Effector memory CD8-positive, alpha-beta T cell (primary cell): ENCODE measurements at regions not wholly inside any gene's neighbourhood (a gene's known extent, or its start where the extent isn't known, plus 50 kb on each side); places are given as distances from the start of the nearest gene placed in this dataset.

Experiments used
- ATAC-seq: fragments of 150-1000 bp; cut with Tn5 transposase; replicated peaks from 2 replicates; pipeline ENCODE4 v1.10.0; 2021; ENCODE audit warnings: mild to moderate bottlenecking, moderate library complexity
- DNase-seq, 3 experiments: peaks; one replicate each; pipeline ENCODE4 v3.0.0; 2021
- H3K27ac Mint-ChIP-seq, 2 donors: one replicate each; pipeline ENCODE4 v1.8.0; 2022; ENCODE audit warnings: mild to moderate bottlenecking in 2 of 2, mixed read lengths in 2 of 2, moderate library complexity in 2 of 2
- H3K27me3 Mint-ChIP-seq, 2 donors: one replicate each; pipeline ENCODE4 v1.8.0; 2022; ENCODE audit warnings: mixed read lengths in 2 of 2
- H3K36me3 Mint-ChIP-seq: one replicate; pipeline ENCODE4 v1.8.0; 2022; ENCODE audit warnings: mild to moderate bottlenecking, moderate library complexity, mixed read lengths; ENCODE audit not compliant: insufficient read depth
- H3K4me1 Mint-ChIP-seq, 2 donors: one replicate each; pipeline ENCODE4 v1.8.0; 2022; ENCODE audit warnings: low read depth in 2 of 2, mixed read lengths in 2 of 2
- H3K4me3 Mint-ChIP-seq, 2 donors: one replicate each; pipeline ENCODE4 v1.8.0; 2022; ENCODE audit warnings: mild to moderate bottlenecking in 2 of 2, mixed read lengths in 2 of 2, moderate library complexity in 2 of 2
- H3K9me3 Mint-ChIP-seq, 2 donors: one replicate each; pipeline ENCODE4 v1.8.0; 2022; ENCODE audit warnings: mixed read lengths in 2 of 2

DNA sequence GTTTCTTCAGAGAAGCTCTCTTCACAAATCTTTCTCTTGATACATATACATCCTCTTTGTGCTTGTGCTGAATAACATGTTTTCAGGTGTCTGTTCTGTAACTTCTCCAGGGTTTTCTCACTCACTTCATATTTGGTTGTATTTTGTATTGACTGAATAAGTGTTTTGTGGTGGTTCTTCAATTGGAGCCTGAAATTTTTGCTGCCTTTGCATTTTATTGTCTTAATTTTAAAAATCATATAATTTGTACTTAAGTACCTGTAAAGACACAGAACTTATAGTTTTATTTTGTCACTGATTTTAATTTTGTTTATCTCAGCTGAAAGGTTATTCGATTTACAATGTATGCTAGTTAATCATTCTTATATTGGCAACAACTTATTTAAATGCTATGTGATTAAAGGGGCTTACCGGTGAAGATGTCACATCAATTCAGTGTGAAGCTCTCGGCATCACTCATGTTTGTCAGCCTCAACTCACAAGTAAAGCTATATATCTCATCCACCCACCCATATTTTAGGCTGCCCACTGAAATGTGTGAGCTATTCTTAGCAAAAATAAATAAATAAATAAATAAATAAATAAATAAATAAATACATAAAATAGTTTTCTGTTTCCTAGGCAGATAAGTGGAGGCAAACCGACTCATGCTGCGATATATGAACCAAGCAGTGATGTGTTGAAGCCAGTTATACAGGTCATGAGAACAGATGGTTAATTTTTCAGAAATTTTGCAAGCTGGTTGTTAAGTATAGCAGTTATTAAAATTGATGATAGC is 76.4 kb upstream of the FSTL5 start:
- Mint-ChIP-seq H3K4me1 (no peaks in the 10 kb centered on the region), H3K27me3 (no peaks in the 10 kb centered on the region), H3K4me3 (no peak overlapping the region), H3K9me3 (peaks cover 0 to under 1% of the 10 kb centered on the region in 2 donors), H3K36me3 (no peaks in the 10 kb centered on the region), H3K27ac (no peak overlapping the region)
- no peak for DNase-seq
- no peak for ATAC-seq

DNA sequence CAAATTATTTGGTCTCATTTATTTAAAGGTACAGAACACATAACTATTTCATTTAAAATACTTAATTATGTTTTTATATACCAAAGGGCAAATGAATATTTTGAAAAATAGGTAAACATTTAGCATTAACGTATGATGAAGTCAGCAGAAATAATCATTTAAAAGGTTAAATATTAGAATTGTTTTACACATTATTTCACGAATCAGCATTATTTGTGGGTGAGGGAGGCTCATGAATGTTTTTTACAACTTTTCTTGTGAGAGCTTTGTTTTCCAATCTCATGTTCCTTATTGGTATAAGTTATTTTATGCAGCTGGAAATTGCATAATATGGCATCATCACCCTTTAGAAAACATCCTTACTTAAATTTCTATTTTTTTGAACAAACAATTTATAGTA is 73.9 kb upstream of the FSTL5 start:
- Mint-ChIP-seq H3K4me1 (no peaks in the 10 kb centered on the region), H3K27me3 (no peaks in the 10 kb centered on the region), H3K4me3 (no peak overlapping the region), H3K9me3 (peaks cover 9 to 12% of the 10 kb centered on the region in 2 donors), H3K27ac (no peak overlapping the region), H3K36me3 (no peaks in the 10 kb centered on the region)
- DNase-seq (no peak), ATAC-seq (no peak)

DNA sequence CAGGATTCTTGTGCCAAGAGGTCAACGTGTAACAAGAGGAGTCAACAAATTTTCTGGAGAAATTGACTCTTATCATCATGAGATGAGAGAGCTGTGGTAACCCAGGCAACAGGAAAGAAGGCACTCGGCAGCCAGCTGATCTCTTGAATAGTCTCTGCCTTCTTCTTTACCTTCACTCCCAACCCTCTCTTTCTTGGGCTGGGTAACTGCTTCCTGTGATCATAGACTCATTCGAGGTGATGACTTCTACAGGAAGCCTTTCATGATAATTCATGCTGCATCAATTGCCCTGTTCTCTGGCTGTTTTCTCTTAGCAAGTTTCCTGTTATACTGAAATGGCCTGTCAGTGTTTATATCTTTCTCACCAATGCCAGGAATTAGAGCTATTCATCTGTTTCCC is 70.8 kb upstream of the FSTL5 start:
- ATAC-seq (no peak), DNase-seq (no peak)
- Mint-ChIP-seq H3K4me1 (no peaks in the 10 kb centered on the region), H3K4me3 (no peak overlapping the region), H3K36me3 (no peaks in the 10 kb centered on the region), H3K9me3 (peaks cover 9 to 12% of the 10 kb centered on the region in 2 donors), H3K27ac (no peak overlapping the region), H3K27me3 (no peaks in the 10 kb centered on the region)

DNA sequence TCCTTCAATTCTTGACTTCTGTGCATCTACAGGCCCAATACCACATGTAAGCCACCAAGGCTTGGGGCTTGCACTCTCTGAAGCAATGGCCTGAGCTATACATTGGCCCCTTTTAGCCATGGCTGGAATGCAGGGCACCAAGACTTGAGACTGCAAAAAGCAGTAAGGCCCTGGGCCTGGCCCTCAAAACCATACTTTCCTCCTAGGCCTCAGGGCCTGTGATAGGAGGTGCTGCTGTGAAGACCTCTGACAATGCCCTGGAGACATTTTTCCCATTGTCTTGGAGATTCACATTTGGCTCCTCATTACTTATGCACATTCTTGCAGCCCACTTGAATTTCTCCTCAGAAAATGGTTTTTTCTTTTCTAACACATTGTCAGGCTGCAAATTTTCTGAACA is 68.5 kb upstream of the FSTL5 start:
- no peak for ATAC-seq

DNA sequence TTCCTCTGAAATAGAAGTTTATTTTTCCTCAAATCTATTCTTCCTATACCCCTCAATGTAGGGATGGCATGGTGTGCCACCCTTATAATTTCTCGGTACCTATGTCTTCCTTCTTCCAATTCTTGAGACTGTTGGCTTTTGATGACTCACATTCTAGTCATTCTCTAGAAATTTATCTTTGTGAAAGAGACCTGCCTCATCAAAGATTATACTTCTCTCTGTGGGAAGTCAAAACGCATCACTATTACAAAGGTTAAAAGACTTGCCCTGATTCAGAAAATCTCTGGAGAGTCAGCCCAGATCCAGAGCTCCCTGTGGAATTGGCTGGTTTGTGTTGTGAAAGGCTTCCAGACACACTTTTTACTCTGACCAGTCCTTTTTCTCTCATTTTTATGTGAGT is 65.9 kb upstream of the FSTL5 start:
- no peaks in the 10 kb centered on the region for H3K27me3 Mint-ChIP-seq
- no peaks in the 10 kb centered on the region for H3K4me1 Mint-ChIP-seq
- DNase-seq (no peak), ATAC-seq (no peak)
- peaks cover 6 to 7% of the 10 kb centered on the region in 2 donors for H3K9me3 Mint-ChIP-seq
- no peaks in the 10 kb centered on the region for H3K36me3 Mint-ChIP-seq
- no peak overlapping the region for H3K27ac Mint-ChIP-seq
- no peak overlapping the region for H3K4me3 Mint-ChIP-seq

More for the DNA sequence above, 68.5 kb upstream of the FSTL5 start:
- no peaks in the 10 kb centered on the region for H3K36me3 Mint-ChIP-seq
- no peaks in the 10 kb centered on the region for H3K27me3 Mint-ChIP-seq
- peaks cover 9 to 12% of the 10 kb centered on the region in 2 donors for H3K9me3 Mint-ChIP-seq
- H3K4me1 Mint-ChIP-seq, result no peaks in the 10 kb centered on the region
- H3K27ac Mint-ChIP-seq, result no peak overlapping the region
- no peak overlapping the region for H3K4me3 Mint-ChIP-seq
- DNase-seq, result no peak

DNA sequence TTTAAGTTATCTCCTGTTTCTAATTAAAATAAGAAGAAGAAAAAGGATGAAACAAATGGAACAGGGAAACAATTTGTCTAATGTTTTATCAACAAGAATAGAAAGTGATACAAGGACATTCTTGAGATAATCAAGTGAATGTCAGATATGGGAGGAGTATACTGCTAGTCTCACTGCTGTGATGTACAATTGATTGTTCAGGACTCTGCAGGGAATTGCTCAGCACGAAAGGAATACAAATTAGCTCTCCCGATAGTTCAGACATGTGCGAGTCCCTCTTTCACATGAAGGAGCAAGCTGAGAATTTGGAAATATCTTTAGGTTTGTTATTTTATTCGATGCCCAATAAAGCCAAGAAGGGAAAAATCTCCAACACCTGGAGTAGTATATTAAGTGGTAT is 57.3 kb upstream of the FSTL5 start:
- H3K9me3 Mint-ChIP-seq, result peaks cover 0 to 2% of the 10 kb centered on the region in 2 donors
- no peak for DNase-seq
- ATAC-seq, result no peak
- H3K27ac Mint-ChIP-seq, result no peak overlapping the region
- H3K27me3 Mint-ChIP-seq, result no peaks in the 10 kb centered on the region
- H3K4me1 Mint-ChIP-seq, result no peaks in the 10 kb centered on the region
- no peaks in the 10 kb centered on the region for H3K36me3 Mint-ChIP-seq
- H3K4me3 Mint-ChIP-seq, result no peak overlapping the region
